Stimulated activated naive CD8-positive, alpha-beta T cell treated with anti-CD3 and anti-CD28 coated beads, Interleukin-15, Interleukin-2, amounts not matched to agents 100 ng/mL and 50 ng/mL, for 24 hours (primary cell): ENCODE measurements at regions not wholly inside any gene's neighbourhood (a gene's known extent, or its start where the extent isn't known, plus 50 kb on each side); places are given as distances from the start of the nearest gene placed in this dataset.
"Not testable (repeated sequence)": the region's sequence is repeated elsewhere in the genome, so short reads cannot be mapped to it uniquely, and the experiment has no call there.

Source experiments
- H3K27ac Mint-ChIP-seq: one replicate; pipeline ENCODE4 v1.8.0; 2021; ENCODE audit warnings: mild to moderate bottlenecking, mixed read lengths
- H3K27me3 Mint-ChIP-seq: one replicate; pipeline ENCODE4 v1.8.0; 2021; ENCODE audit warnings: mixed read lengths
- H3K36me3 Mint-ChIP-seq: one replicate; pipeline ENCODE4 v1.8.0; 2021; ENCODE audit warnings: low read depth, mixed read lengths
- H3K4me1 Mint-ChIP-seq: one replicate; pipeline ENCODE4 v1.8.0; 2021; ENCODE audit warnings: low read depth, mixed read lengths
- H3K4me3 Mint-ChIP-seq: one replicate; pipeline ENCODE4 v1.8.0; 2021; ENCODE audit warnings: mild to moderate bottlenecking, mixed read lengths
- H3K9me3 Mint-ChIP-seq: one replicate; pipeline ENCODE4 v1.8.0; 2021; ENCODE audit warnings: mixed read lengths

GRCh38 chr5:100683881-100684280 lies 148.7 kb downstream of the FAM174A start:
- H3K36me3 Mint-ChIP-seq, result peaks cover 13% of the 10 kb centered on the region
- H3K4me3 Mint-ChIP-seq, result no peak overlapping the region
- no peak overlapping the region for H3K27ac Mint-ChIP-seq
- H3K9me3 Mint-ChIP-seq, result peaks cover 30% of the 10 kb centered on the region
- no peaks in the 10 kb centered on the region for H3K27me3 Mint-ChIP-seq
- no peaks in the 10 kb centered on the region for H3K4me1 Mint-ChIP-seq

- H3K27ac Mint-ChIP-seq, H3K4me3 Mint-ChIP-seq, H3K27me3 Mint-ChIP-seq, H3K4me1 Mint-ChIP-seq: not testable (repeated sequence)
- Mint-ChIP-seq H3K36me3 (peaks cover 13% of the 10 kb centered on the region), H3K9me3 (peaks cover 25% of the 10 kb centered on the region)
Measured at GRCh38 chr5:100685122-100685521, 149.9 kb downstream of the FAM174A start.

GRCh38 chr5:100688834-100689233 lies 153.7 kb downstream of the FAM174A start:
- H3K4me3 Mint-ChIP-seq, H3K27me3 Mint-ChIP-seq, H3K36me3 Mint-ChIP-seq, H3K9me3 Mint-ChIP-seq, H3K4me1 Mint-ChIP-seq, H3K27ac Mint-ChIP-seq: not testable (repeated sequence)

- H3K27ac Mint-ChIP-seq, result no peak overlapping the region
- no peaks in the 10 kb centered on the region for H3K36me3 Mint-ChIP-seq
- H3K4me1 Mint-ChIP-seq, result no peaks in the 10 kb centered on the region
- no peaks in the 10 kb centered on the region for H3K27me3 Mint-ChIP-seq
- no peaks in the 10 kb centered on the region for H3K9me3 Mint-ChIP-seq
- no peak overlapping the region for H3K4me3 Mint-ChIP-seq
Measured at GRCh38 chr5:100690036-100690560, 154.9 kb downstream of the FAM174A start.

- no peak overlapping the region for H3K27ac Mint-ChIP-seq
- no peak overlapping the region for H3K4me3 Mint-ChIP-seq
- H3K27me3 Mint-ChIP-seq, result no peaks in the 10 kb centered on the region
- H3K36me3 Mint-ChIP-seq, result no peaks in the 10 kb centered on the region
- no peaks in the 10 kb centered on the region for H3K9me3 Mint-ChIP-seq
- H3K4me1 Mint-ChIP-seq, result peaks cover 4% of the 10 kb centered on the region
Measured at GRCh38 chr5:100691085-100691484, 155.9 kb downstream of the FAM174A start.

GRCh38 chr5:100691548-100691947 lies 156.4 kb downstream of the FAM174A start:
- Mint-ChIP-seq H3K36me3 (no peaks in the 10 kb centered on the region), H3K27ac (no peak overlapping the region), H3K4me1 (peaks cover 4% of the 10 kb centered on the region), H3K4me3 (no peak overlapping the region), H3K27me3 (no peaks in the 10 kb centered on the region), H3K9me3 (no peaks in the 10 kb centered on the region)

GRCh38 chr5:100693481-100693880 lies 158.3 kb downstream of the FAM174A start:
- H3K36me3 Mint-ChIP-seq, result no peaks in the 10 kb centered on the region
- no peaks in the 10 kb centered on the region for H3K9me3 Mint-ChIP-seq
- H3K27me3 Mint-ChIP-seq, result no peaks in the 10 kb centered on the region
- no peak overlapping the region for H3K4me3 Mint-ChIP-seq
- H3K27ac Mint-ChIP-seq, result no peak overlapping the region
- peaks cover 4% of the 10 kb centered on the region for H3K4me1 Mint-ChIP-seq

- Mint-ChIP-seq H3K27ac (no peak overlapping the region), H3K36me3 (no peaks in the 10 kb centered on the region), H3K4me3 (no peak overlapping the region), H3K27me3 (no peaks in the 10 kb centered on the region), H3K4me1 (peaks cover 4% of the 10 kb centered on the region), H3K9me3 (no peaks in the 10 kb centered on the region)
Measured at GRCh38 chr5:100694100-100694499, 158.9 kb downstream of the FAM174A start.

- H3K27ac Mint-ChIP-seq, result no peak overlapping the region
- no peaks in the 10 kb centered on the region for H3K9me3 Mint-ChIP-seq
- H3K4me1 Mint-ChIP-seq, result peaks cover 4% of the 10 kb centered on the region
- no peak overlapping the region for H3K4me3 Mint-ChIP-seq
- H3K27me3 Mint-ChIP-seq, result no peaks in the 10 kb centered on the region
- no peaks in the 10 kb centered on the region for H3K36me3 Mint-ChIP-seq
Measured at GRCh38 chr5:100697970-100698369, 162.8 kb downstream of the FAM174A start.

GRCh38 chr5:100706776-100707175 lies 171.6 kb downstream of the FAM174A start:
- Mint-ChIP-seq H3K36me3 (no peaks in the 10 kb centered on the region), H3K4me3 (no peak overlapping the region), H3K9me3 (no peaks in the 10 kb centered on the region), H3K27ac (no peak overlapping the region), H3K27me3 (no peaks in the 10 kb centered on the region), H3K4me1 (no peaks in the 10 kb centered on the region)

GRCh38 chr5:100708645-100709171 lies 173.5 kb downstream of the FAM174A start:
- Mint-ChIP-seq H3K36me3 (no peaks in the 10 kb centered on the region), H3K4me3 (no peak overlapping the region), H3K4me1 (no peaks in the 10 kb centered on the region), H3K9me3 (no peaks in the 10 kb centered on the region), H3K27me3 (no peaks in the 10 kb centered on the region), H3K27ac (no peak overlapping the region)

- H3K27me3 Mint-ChIP-seq, result no peaks in the 10 kb centered on the region
- no peaks in the 10 kb centered on the region for H3K9me3 Mint-ChIP-seq
- H3K27ac Mint-ChIP-seq, result no peak overlapping the region
- H3K4me3 Mint-ChIP-seq, result no peak overlapping the region
- no peaks in the 10 kb centered on the region for H3K36me3 Mint-ChIP-seq
- H3K4me1 Mint-ChIP-seq, result no peaks in the 10 kb centered on the region
Measured at GRCh38 chr5:100709771-100710170, 174.6 kb downstream of the FAM174A start.

- not testable (repeated sequence) for H3K27me3 Mint-ChIP-seq, H3K9me3 Mint-ChIP-seq, H3K36me3 Mint-ChIP-seq, H3K4me1 Mint-ChIP-seq, H3K27ac Mint-ChIP-seq, H3K4me3 Mint-ChIP-seq
Measured at GRCh38 chr5:100714780-100715179, 179.6 kb downstream of the FAM174A start.

- Mint-ChIP-seq H3K9me3 (no peaks in the 10 kb centered on the region), H3K4me1 (no peaks in the 10 kb centered on the region), H3K36me3 (no peaks in the 10 kb centered on the region), H3K27me3 (no peaks in the 10 kb centered on the region), H3K27ac (no peak overlapping the region), H3K4me3 (no peak overlapping the region)
Measured at GRCh38 chr5:100722657-100723056, 180.4 kb downstream of the ST8SIA4 start.

GRCh38 chr5:100723229-100723628 lies 179.9 kb downstream of the ST8SIA4 start:
- no peaks in the 10 kb centered on the region for H3K36me3 Mint-ChIP-seq
- H3K4me3 Mint-ChIP-seq, result no peak overlapping the region
- no peaks in the 10 kb centered on the region for H3K27me3 Mint-ChIP-seq
- no peak overlapping the region for H3K27ac Mint-ChIP-seq
- H3K9me3 Mint-ChIP-seq, result no peaks in the 10 kb centered on the region
- no peaks in the 10 kb centered on the region for H3K4me1 Mint-ChIP-seq

GRCh38 chr5:100726116-100726515 lies 177.0 kb downstream of the ST8SIA4 start:
- Mint-ChIP-seq H3K9me3 (no peaks in the 10 kb centered on the region), H3K27me3 (no peaks in the 10 kb centered on the region), H3K4me1 (no peaks in the 10 kb centered on the region), H3K27ac (no peak overlapping the region), H3K4me3 (no peak overlapping the region), H3K36me3 (no peaks in the 10 kb centered on the region)
